Gastrocnemius medialis (tissue), 4 donors: ENCODE measurements at regions not wholly inside any gene's neighbourhood (a gene's known extent, or its start where the extent isn't known, plus 50 kb on each side); places are given as distances from the start of the nearest gene placed in this dataset.

Experiments used
- ATAC-seq, 2 donors: fragments of 150-250 bp; one replicate each; pipeline ENCODE4 v1.9.1; 2016
- DNase-seq, 2 donors: peaks; one replicate each; pipeline ENCODE4 v3.0.0-alpha.2; 2019
- H3K27ac ChIP-seq, 4 donors: fragments of 200-600 bp; sonication (generic); 1 replicate in 1 of 4; 2 replicates in 3 of 4; pipeline ENCODE4 v1.5.1; 2016 to 2018; ENCODE audit warnings: mild to moderate bottlenecking in 2 of 4, moderate library complexity in 1 of 4
- H3K27me3 ChIP-seq, 3 donors: fragments of 200-600 bp; sonication (generic) in 2 of 3; 1 replicate in 1 of 3; 2 replicates in 2 of 3; pipeline versions ENCODE4 v1.5.1 to v1.6.0; 2016 to 2019; ENCODE audit warnings: mild to moderate bottlenecking in 1 of 3, moderate library complexity in 1 of 3
- H3K36me3 ChIP-seq, 2 donors: fragments of 200-600 bp; sonication (generic) in 1 of 2; one replicate each; pipeline ENCODE4 v1.5.1; 2017 to 2018
- H3K4me1 ChIP-seq, 2 donors: fragments of 200-600 bp; sonication (generic) in 1 of 2; one replicate each; pipeline ENCODE4 v1.5.1; 2016 to 2017; ENCODE audit warnings: mild to moderate bottlenecking in 2 of 2
- H3K4me3 ChIP-seq, 4 donors: fragments of 200-600 bp; sonication (generic) in 3 of 4; 1 replicate in 1 of 4; 2 replicates in 3 of 4; pipeline ENCODE4 v1.5.1; 2016 to 2019; ENCODE audit warnings: mild to moderate bottlenecking in 2 of 4
- H3K9me3 ChIP-seq, 3 donors: fragments of 200-600 bp; sonication (generic) in 2 of 3; 1 replicate in 1 of 3; 2 replicates in 2 of 3; pipeline ENCODE4 v1.5.1; 2016 to 2019
- POLR2A ChIP-seq, 2 donors: fragments of 450-650 bp; IDR thresholded peaks; one replicate each; pipeline ENCODE4 v1.6.1; 2017; ENCODE audit warnings: antibody characterized with exemption in 2 of 2, mild to moderate bottlenecking in 2 of 2, moderate library complexity in 2 of 2
- in situ Hi-C, 4 donors: fragments of 200-750 bp; cut with MboI; loops; one replicate each; pipeline versions ENCODE4 v1.15.0 to v1.8.0; 2017; ENCODE audit warnings: low sequenced_read_pairs in 4 of 4
- intact Hi-C: fragments of 100-400 bp; cut with DNase I; formaldehyde crosslinking; loops from one replicate; pipeline ENCODE4 v1.15.1; 2023; ENCODE audit warnings: low total_unique reads
- TF ChIP-seq, protein P1 (sequence below), 5 experiments: fragments of 450-650 bp in 3 of 5; fragments of 200-600 bp in 2 of 5; sonication (generic) in 2 of 5; IDR thresholded peaks in 4 of 5; conservative IDR thresholded peaks in 1 of 5; 1 replicate in 4 of 5; 2 replicates in 1 of 5; pipeline ENCODE4 v1.5.1; 2016 to 2019; ENCODE audit warnings: antibody characterized with exemption in 5 of 5, mild to moderate bottlenecking in 3 of 5, moderate library complexity in 3 of 5

DNA sequence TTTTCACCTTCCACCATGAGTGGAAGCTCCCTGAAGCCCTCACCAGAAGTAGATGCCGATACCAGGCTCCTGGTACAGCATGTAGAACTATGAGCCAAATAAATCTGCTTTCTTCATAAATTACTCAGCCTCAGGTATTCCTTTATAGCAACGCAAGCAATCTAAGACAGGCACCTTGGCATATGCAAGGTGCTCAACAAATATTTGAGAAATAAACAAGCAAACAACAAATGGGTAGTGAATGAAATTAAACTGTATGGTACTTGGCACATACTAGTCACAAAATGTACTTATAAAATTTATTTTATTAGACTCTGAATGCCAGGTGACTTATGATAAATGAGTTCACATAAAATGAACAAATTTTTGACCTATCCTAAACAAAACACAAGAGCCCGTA is 220.3 kb downstream of the MAFB start:
- no peaks in the 10 kb centered on the region for H3K27me3 ChIP-seq
- DNase-seq = no peak
- no peak overlapping the region for H3K27ac ChIP-seq
- no peak overlapping the region for H3K4me3 ChIP-seq
- H3K4me1 ChIP-seq = peaks cover 0 to 4% of the 10 kb centered on the region in 2 donors
- no peak for ATAC-seq
- no peaks in the 10 kb centered on the region for H3K9me3 ChIP-seq
- in situ Hi-C loops = no loop called here
- TF ChIP-seq, protein P1, sequence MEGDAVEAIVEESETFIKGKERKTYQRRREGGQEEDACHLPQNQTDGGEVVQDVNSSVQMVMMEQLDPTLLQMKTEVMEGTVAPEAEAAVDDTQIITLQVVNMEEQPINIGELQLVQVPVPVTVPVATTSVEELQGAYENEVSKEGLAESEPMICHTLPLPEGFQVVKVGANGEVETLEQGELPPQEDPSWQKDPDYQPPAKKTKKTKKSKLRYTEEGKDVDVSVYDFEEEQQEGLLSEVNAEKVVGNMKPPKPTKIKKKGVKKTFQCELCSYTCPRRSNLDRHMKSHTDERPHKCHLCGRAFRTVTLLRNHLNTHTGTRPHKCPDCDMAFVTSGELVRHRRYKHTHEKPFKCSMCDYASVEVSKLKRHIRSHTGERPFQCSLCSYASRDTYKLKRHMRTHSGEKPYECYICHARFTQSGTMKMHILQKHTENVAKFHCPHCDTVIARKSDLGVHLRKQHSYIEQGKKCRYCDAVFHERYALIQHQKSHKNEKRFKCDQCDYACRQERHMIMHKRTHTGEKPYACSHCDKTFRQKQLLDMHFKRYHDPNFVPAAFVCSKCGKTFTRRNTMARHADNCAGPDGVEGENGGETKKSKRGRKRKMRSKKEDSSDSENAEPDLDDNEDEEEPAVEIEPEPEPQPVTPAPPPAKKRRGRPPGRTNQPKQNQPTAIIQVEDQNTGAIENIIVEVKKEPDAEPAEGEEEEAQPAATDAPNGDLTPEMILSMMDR (IDR thresholded peaks at IDR 0.05 in 4 of 5, conservative IDR thresholded peaks at IDR 0.05 in 1 of 5) = no peak
- no peak for TF ChIP-seq POLR2A (IDR thresholded peaks at IDR 0.05)
- intact Hi-C loops = no loop called here
- no peaks in the 10 kb centered on the region for H3K36me3 ChIP-seq

DNA sequence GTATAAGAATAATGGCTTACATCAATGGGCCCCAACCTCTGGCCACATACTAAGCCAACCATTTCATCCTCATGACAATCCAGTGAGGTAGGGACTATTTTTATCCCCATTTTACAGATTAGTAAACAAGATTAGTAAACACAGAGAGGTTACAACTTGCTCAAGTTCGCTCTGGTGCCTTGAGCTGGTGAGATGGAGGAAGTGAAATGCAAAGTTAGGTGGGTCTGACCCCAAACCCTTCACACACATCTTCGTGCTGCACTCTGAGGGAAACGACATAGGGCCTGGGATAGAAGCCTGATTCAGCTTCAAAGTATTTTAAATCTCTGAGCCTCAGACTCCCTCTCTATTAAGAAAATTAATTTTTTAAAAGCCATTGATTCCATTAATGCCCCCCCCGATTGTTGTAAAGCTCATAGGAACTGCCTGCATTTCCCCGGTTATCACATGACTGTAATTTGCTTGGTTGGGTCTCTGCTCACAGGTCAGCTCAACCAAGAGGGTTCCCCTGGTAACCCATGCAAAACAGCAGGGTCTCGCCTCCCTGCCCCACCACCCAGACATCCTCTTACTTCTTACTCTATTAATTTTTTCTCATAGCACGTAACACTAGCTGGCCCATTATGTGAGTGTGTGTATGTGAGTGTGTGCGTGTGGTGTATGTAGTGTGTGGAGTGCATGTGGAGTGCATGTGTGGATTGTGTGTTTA is 221.2 kb downstream of the MAFB start:
- Histone ChIP-seq H3K9me3 (no peaks in the 10 kb centered on the region), H3K27me3 (no peaks in the 10 kb centered on the region), H3K4me1 (peaks cover 0 to 4% of the 10 kb centered on the region in 2 donors), H3K27ac (no peak overlapping the region), H3K36me3 (no peaks in the 10 kb centered on the region), H3K4me3 (no peak overlapping the region)
- in situ Hi-C loops (no loop called here), intact Hi-C loops (no loop called here)
- TF ChIP-seq, protein P1 (IDR thresholded peaks at IDR 0.05 in 4 of 5, conservative IDR thresholded peaks at IDR 0.05 in 1 of 5) = no peak
- TF ChIP-seq POLR2A (IDR thresholded peaks at IDR 0.05) = no peak
- no peak for DNase-seq
- ATAC-seq = no peak

DNA sequence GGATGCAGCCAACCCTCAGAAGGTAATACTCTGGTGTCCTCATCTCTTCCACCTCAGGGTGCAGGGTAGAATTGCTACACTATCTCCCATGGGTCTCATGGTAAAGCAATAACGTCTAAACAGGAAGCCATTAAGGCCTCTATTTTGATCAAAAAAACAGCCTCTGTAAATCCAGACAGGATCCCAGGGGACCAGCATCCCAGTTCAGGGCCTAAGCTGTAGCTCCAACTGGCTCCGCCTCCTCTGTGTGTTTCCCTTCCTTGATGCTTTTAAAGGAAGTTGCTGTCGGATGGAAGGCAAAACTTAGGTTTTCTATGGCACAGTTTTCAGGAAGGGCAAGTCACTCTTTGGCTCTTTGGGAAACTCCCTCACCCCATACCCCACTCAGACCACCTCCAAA is 222.0 kb downstream of the MAFB start:
- H3K4me1 ChIP-seq = peaks cover 0 to 4% of the 10 kb centered on the region in 2 donors
- no peak overlapping the region for H3K27ac ChIP-seq
- H3K9me3 ChIP-seq = no peaks in the 10 kb centered on the region
- ATAC-seq = no peak
- intact Hi-C loops = no loop called here
- in situ Hi-C loops = no loop called here
- DNase-seq = peak in 1 of 2 donors; percentile 32
- no peaks in the 10 kb centered on the region for H3K27me3 ChIP-seq
- no peak overlapping the region for H3K4me3 ChIP-seq
- no peaks in the 10 kb centered on the region for H3K36me3 ChIP-seq
- TF ChIP-seq, protein P1 (IDR thresholded peaks at IDR 0.05 in 4 of 5, conservative IDR thresholded peaks at IDR 0.05 in 1 of 5) = no peak

DNA sequence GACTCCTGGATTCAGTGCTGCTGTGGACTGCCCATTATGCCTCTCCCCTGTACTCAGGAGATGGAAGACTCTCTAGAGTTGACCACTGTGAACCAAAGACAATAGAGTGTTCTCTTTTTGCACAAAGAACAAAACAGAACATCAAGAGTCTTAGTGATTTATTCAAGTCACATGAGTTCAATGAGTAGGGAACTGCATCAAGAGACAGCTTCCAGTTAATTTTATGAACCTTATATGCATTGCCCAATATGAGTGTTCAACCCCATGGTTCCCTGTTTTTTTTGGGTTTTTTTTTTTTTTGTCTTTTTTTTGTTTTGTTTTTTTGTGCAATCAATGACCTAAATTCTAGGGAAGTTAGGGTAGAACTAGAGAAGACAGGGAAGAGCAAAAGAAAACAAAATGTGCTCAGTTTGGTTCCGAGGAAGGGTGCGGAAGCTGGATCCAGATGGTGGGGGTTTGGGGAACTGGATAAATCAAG is 224.3 kb downstream of the MAFB start:
- Histone ChIP-seq H3K4me3 (no peak overlapping the region), H3K27me3 (no peaks in the 10 kb centered on the region), H3K9me3 (no peaks in the 10 kb centered on the region), H3K27ac (no peak overlapping the region), H3K4me1 (no peaks in the 10 kb centered on the region), H3K36me3 (no peaks in the 10 kb centered on the region)
- intact Hi-C loops (no loop called here), in situ Hi-C loops (no loop called here)
- DNase-seq (peak in 1 of 2 donors; percentile 20), ATAC-seq (peak in 1 of 2 donors; percentile 36)
- TF ChIP-seq POLR2A (IDR thresholded peaks at IDR 0.05) = no peak
- TF ChIP-seq, protein P1 (IDR thresholded peaks at IDR 0.05 in 4 of 5, conservative IDR thresholded peaks at IDR 0.05 in 1 of 5) = no peak
